Neural progenitor cell (in vitro differentiated cells): ENCODE measurements at regions not wholly inside any gene's neighbourhood (a gene's known extent, or its start where the extent isn't known, plus 50 kb on each side); places are given as distances from the start of the nearest gene placed in this dataset.

Experiments used
- CTCF ChIP-seq: fragments of 200-600 bp; sonication (generic); IDR thresholded peaks from 2 replicates; pipeline ENCODE4 v1.5.1; 2017; ENCODE audit warnings: antibody characterized with exemption, mild to moderate bottlenecking
- EZH2 ChIP-seq: fragments of 200-600 bp; sonication (generic); IDR thresholded peaks from 2 replicates; pipeline ENCODE4 v1.6.1; 2017; ENCODE audit warnings: antibody characterized with exemption, mild to moderate bottlenecking, moderate library complexity
- EZH2phosphoT487 ChIP-seq: fragments of 200-600 bp; sonication (generic); IDR thresholded peaks from 2 replicates; pipeline ENCODE4 v1.6.1; 2017; ENCODE audit warnings: antibody characterized with exemption

GRCh38 chr2:82098617-82099016 is 1794.1 kb upstream of the LRRTM1 start:
- TF ChIP-seq CTCF (no peak), EZH2 (no peak), EZH2phosphoT487 (no peak)
